PFSK-1 (cell line): ENCODE measurements at regions not wholly inside any gene's neighbourhood (a gene's known extent, or its start where the extent isn't known, plus 50 kb on each side); places are given as distances from the start of the nearest gene placed in this dataset.

Experiments
- POLR2AphosphoS5 ChIP-seq: IDR thresholded peaks from 2 replicates; pipeline ENCODE4 v1.6.1; 2012; ENCODE audit warnings: low read depth, mild to moderate bottlenecking, control low read depth, low read length, moderate library complexity
- TF ChIP-seq, protein P1 (sequence below), 2 experiments: IDR thresholded peaks; 2 replicates each; pipeline versions ENCODE4 v1.6.1 to v1.8.0; 2011 to 2012; ENCODE audit warnings: low read depth in 2 of 2, low read length in 2 of 2, control low read depth in 1 of 2, inconsistent platforms in 1 of 2, mild to moderate bottlenecking in 1 of 2, moderate library complexity in 1 of 2; ENCODE audit not compliant: insufficient read depth in 1 of 2

DNA sequence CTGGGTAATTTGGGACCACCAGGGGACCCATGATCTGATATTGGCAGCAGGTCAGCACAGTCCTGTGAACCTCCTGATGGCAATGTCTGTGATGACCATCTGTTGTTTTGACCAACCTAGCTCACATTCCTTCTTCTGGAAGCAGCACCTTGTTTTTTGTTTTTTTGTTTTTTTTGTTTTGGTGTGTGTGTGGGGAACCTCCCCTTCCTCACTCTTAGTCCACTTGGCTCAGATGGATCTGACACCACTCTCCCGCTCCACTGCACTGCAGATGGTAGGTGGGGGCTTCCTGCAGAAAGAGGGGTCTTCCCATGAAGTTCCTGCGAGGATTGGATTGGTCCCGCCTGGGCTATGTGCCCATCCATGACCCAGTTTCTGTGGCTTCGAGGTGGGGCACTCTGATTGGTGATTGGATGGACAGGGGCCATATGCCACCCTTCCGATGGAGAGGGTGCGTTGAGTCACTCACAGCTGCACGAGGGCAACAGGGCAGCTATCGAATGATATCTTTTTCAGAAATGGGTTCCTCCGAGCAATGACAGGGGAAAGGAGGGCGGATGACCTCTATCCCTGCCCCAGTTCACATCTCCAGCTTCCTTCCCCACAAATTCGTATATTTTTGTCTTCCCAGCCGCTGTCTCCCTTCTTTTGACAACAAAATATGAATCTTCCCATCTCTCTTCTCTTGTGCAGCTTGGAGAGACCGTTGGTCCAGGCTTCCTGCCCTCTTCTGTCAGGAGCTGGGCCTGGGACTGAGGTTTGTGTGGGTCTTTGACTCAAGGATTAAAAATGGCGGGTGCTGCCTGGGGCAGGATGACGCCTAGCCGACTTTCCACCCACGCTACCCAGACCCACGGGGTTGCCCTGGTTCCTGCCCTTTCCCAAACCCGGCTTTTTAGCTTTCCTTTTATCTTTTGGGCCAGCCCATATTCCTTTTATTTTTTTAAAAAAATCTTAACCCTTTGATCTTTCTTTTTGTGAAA, 132.1 kb upstream of the KCNG1 start:
- TF ChIP-seq, protein P1, sequence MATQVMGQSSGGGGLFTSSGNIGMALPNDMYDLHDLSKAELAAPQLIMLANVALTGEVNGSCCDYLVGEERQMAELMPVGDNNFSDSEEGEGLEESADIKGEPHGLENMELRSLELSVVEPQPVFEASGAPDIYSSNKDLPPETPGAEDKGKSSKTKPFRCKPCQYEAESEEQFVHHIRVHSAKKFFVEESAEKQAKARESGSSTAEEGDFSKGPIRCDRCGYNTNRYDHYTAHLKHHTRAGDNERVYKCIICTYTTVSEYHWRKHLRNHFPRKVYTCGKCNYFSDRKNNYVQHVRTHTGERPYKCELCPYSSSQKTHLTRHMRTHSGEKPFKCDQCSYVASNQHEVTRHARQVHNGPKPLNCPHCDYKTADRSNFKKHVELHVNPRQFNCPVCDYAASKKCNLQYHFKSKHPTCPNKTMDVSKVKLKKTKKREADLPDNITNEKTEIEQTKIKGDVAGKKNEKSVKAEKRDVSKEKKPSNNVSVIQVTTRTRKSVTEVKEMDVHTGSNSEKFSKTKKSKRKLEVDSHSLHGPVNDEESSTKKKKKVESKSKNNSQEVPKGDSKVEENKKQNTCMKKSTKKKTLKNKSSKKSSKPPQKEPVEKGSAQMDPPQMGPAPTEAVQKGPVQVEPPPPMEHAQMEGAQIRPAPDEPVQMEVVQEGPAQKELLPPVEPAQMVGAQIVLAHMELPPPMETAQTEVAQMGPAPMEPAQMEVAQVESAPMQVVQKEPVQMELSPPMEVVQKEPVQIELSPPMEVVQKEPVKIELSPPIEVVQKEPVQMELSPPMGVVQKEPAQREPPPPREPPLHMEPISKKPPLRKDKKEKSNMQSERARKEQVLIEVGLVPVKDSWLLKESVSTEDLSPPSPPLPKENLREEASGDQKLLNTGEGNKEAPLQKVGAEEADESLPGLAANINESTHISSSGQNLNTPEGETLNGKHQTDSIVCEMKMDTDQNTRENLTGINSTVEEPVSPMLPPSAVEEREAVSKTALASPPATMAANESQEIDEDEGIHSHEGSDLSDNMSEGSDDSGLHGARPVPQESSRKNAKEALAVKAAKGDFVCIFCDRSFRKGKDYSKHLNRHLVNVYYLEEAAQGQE (IDR thresholded peaks at IDR 0.05; ENCODE audit: insufficient read depth in 1 of 2, low read depth in 2 of 2, low read length in 2 of 2) = no peak
- TF ChIP-seq POLR2AphosphoS5 = no peak
